DOHH2 (cell line): ENCODE measurements at regions not wholly inside any gene's neighbourhood (a gene's known extent, or its start where the extent isn't known, plus 50 kb on each side); places are given as distances from the start of the nearest gene placed in this dataset.

Experiments
- H3F3A ChIP-seq: fragments of 200-600 bp; sonication (generic), shearing (Covaris generic); 2 replicates; pipeline ENCODE4 v1.6.0; 2016; ENCODE audit warnings: antibody characterized with exemption, mild to moderate bottlenecking; ENCODE audit not compliant: control insufficient read depth, insufficient read depth
- H3K27ac ChIP-seq: fragments of 200-600 bp; sonication (generic); 2 replicates; pipeline ENCODE4 v1.5.1; 2014; ENCODE audit warnings: low read depth, mild to moderate bottlenecking, low read length, moderate library complexity
- H3K27me3 ChIP-seq: fragments of 200-600 bp; sonication (generic); 2 replicates; pipeline ENCODE4 v1.6.1; 2014; ENCODE audit warnings: mild to moderate bottlenecking, low read length, mixed read lengths; ENCODE audit not compliant: control insufficient read depth
- H3K36me3 ChIP-seq: fragments of 200-600 bp; sonication (generic); 2 replicates; pipeline ENCODE4 v1.6.1; 2014; ENCODE audit warnings: mild to moderate bottlenecking, low read length, moderate library complexity, mixed read lengths; ENCODE audit not compliant: control insufficient read depth
- H3K4me1 ChIP-seq: fragments of 200-600 bp; sonication (generic); 2 replicates; pipeline ENCODE4 v1.6.1; 2014; ENCODE audit warnings: mild to moderate bottlenecking, low read length, mixed read lengths; ENCODE audit not compliant: control insufficient read depth
- H3K4me2 ChIP-seq: fragments of 200-600 bp; sonication (generic); 2 replicates; pipeline ENCODE4 v1.6.0; 2014; ENCODE audit warnings: mild to moderate bottlenecking, low read length, moderate library complexity
- H3K4me3 ChIP-seq: fragments of 200-600 bp; sonication (generic); 2 replicates; pipeline ENCODE4 v1.5.1; 2014; ENCODE audit warnings: mild to moderate bottlenecking, low read length, mixed read lengths
- H3K79me2 ChIP-seq: fragments of 200-600 bp; sonication (generic); 2 replicates; pipeline ENCODE4 v1.6.1; 2014; ENCODE audit warnings: mild to moderate bottlenecking, low read length, mixed read lengths; ENCODE audit not compliant: control insufficient read depth
- H3K9me2 ChIP-seq: fragments of 200-600 bp; sonication (generic); replicated peaks from 2 replicates; pipeline ENCODE4 v1.6.1; 2014; ENCODE audit warnings: mild to moderate bottlenecking, low read length, mixed read lengths; ENCODE audit not compliant: control insufficient read depth
- H3K9me3 ChIP-seq: fragments of 200-600 bp; sonication (generic); 2 replicates; pipeline ENCODE4 v1.6.1; 2014; ENCODE audit warnings: antibody characterized with exemption, low read length, mixed read lengths; ENCODE audit not compliant: control insufficient read depth, insufficient read depth
- H4K20me1 ChIP-seq: fragments of 200-600 bp; sonication (generic); 2 replicates; pipeline ENCODE4 v1.6.0; 2014; ENCODE audit warnings: low read depth, mild to moderate bottlenecking, antibody characterized with exemption, low read length, moderate library complexity; ENCODE audit not compliant: control insufficient read depth, insufficient read depth
- EZH2phosphoT487 ChIP-seq: fragments of 200-600 bp; sonication (generic); IDR thresholded peaks from 2 replicates; pipeline ENCODE4 v1.6.1; 2017; ENCODE audit warnings: borderline replicate concordance, mild to moderate bottlenecking, antibody characterized with exemption, low read length, moderate library complexity, mixed read lengths
- TF ChIP-seq, protein P1 (sequence below): fragments of 200-600 bp; sonication (generic); IDR thresholded peaks from one replicate; pipeline ENCODE4 v1.5.1; 2014; ENCODE audit warnings: antibody characterized with exemption, mild to moderate bottlenecking, low read depth, low read length; ENCODE audit not compliant: poor library complexity, severe bottlenecking

DNA sequence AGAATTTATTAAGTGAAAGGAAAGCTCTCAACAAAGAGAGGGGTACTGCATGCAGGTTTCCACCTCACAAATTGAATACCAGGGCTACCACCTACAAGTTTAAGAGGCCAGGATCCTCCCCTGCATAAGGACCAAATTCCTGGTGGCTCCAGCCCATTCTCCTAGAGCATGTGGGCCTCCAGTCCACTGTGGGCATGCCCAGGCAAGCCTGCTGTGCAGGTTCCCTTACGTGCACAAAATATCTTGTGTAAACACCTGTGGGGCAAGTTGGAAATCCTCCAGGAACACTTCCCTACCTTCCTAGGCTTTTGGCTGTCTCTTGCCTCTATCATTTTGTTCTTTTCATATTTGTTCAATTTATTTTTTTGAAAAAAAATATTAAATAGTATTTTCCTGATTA, 724.3 kb downstream of the ARAP2 start:
- no peak overlapping the region for H3K27ac ChIP-seq
- no peaks in the 10 kb centered on the region for H3K9me2 ChIP-seq
- no peak overlapping the region for H3K4me2 ChIP-seq
- H3K4me1 ChIP-seq = no peaks in the 10 kb centered on the region
- no peaks in the 10 kb centered on the region for H3F3A ChIP-seq
- no peaks in the 10 kb centered on the region for H3K36me3 ChIP-seq
- no peaks in the 10 kb centered on the region for H3K27me3 ChIP-seq
- H4K20me1 ChIP-seq = no peaks in the 10 kb centered on the region
- no peaks in the 10 kb centered on the region for H3K9me3 ChIP-seq
- no peak overlapping the region for H3K4me3 ChIP-seq
- TF ChIP-seq, protein P1, sequence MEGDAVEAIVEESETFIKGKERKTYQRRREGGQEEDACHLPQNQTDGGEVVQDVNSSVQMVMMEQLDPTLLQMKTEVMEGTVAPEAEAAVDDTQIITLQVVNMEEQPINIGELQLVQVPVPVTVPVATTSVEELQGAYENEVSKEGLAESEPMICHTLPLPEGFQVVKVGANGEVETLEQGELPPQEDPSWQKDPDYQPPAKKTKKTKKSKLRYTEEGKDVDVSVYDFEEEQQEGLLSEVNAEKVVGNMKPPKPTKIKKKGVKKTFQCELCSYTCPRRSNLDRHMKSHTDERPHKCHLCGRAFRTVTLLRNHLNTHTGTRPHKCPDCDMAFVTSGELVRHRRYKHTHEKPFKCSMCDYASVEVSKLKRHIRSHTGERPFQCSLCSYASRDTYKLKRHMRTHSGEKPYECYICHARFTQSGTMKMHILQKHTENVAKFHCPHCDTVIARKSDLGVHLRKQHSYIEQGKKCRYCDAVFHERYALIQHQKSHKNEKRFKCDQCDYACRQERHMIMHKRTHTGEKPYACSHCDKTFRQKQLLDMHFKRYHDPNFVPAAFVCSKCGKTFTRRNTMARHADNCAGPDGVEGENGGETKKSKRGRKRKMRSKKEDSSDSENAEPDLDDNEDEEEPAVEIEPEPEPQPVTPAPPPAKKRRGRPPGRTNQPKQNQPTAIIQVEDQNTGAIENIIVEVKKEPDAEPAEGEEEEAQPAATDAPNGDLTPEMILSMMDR = no peak
- no peak for TF ChIP-seq EZH2phosphoT487
- no peaks in the 10 kb centered on the region for H3K79me2 ChIP-seq

DNA sequence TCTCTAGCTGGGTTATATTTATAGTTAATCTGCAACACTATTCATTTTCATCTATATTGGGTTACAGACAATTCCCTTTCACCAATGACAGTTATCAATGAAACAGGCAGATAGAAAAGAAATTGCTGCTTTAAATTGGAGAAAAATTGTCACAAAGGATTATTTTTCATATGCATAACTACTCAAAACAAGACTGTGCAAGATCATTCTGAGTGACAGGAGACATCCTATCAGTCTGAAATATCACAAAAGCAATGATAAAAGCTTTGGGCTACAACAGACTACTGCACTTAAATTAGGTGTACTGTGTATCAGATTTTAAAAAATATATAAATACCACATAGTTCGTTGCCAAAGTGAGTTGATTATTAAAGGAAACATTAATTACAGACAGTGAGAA, 722.6 kb downstream of the ARAP2 start:
- Histone ChIP-seq H3K79me2 (no peaks in the 10 kb centered on the region), H3F3A (no peaks in the 10 kb centered on the region), H4K20me1 (no peaks in the 10 kb centered on the region), H3K9me2 (no peaks in the 10 kb centered on the region), H3K27me3 (no peaks in the 10 kb centered on the region), H3K4me2 (no peak overlapping the region), H3K4me3 (no peak overlapping the region), H3K36me3 (no peaks in the 10 kb centered on the region), H3K9me3 (no peaks in the 10 kb centered on the region), H3K27ac (no peak overlapping the region), H3K4me1 (no peaks in the 10 kb centered on the region)
- TF ChIP-seq, protein P1 = no peak
- no peak for TF ChIP-seq EZH2phosphoT487

DNA sequence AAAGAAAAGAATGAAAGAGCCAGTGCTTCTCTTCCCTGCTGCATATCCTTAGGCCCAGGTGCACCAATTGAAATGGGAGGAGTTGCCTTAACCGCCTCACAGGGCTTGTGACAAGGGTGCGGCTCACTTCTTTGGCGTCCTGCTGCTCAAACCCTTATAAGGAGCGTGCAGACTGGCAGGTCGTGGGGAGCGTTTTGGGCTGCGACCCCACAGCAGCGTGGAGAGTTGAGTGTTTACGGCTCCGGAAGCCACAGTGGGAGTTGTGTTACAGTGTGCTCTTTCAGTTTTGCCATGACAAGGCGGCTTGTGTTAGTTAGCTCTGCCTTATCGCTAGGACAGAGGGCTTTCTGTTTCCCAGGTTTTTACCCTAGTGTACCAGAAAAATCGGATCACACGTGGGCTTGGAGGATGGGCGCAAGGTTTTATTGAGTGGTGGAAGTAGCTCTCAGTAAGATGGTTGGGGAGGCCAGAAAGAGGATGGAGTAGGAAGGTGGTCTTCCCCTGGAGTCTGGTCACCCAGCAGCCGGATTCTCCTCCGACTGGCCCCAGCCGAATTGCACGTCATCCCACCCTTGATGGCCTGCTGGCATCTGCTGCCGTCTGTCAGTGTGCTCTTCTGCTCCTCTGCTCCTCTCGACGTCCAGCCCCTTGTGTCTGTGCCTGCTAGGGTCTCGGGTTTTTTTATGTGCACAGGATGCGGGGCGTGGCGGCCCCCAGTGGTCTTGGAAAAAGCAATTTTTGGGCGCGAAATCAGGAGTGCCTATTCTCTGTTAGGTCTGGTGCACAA, 718.9 kb downstream of the ARAP2 start:
- TF ChIP-seq, protein P1 = no peak
- TF ChIP-seq EZH2phosphoT487 = no peak
- Histone ChIP-seq H3K36me3 (no peaks in the 10 kb centered on the region), H3K27ac (no peak overlapping the region), H3K79me2 (no peaks in the 10 kb centered on the region), H3K27me3 (no peaks in the 10 kb centered on the region), H3K4me2 (no peak overlapping the region), H3F3A (no peaks in the 10 kb centered on the region), H3K4me3 (no peak overlapping the region), H4K20me1 (no peaks in the 10 kb centered on the region), H3K9me2 (no peaks in the 10 kb centered on the region), H3K9me3 (no peaks in the 10 kb centered on the region), H3K4me1 (no peaks in the 10 kb centered on the region)
